ENCODE measurements at regions not wholly inside any gene's neighbourhood (a gene's known extent, or its start where the extent isn't known, plus 50 kb on each side); places are given as distances from the start of the nearest gene placed in this dataset.

DNA sequence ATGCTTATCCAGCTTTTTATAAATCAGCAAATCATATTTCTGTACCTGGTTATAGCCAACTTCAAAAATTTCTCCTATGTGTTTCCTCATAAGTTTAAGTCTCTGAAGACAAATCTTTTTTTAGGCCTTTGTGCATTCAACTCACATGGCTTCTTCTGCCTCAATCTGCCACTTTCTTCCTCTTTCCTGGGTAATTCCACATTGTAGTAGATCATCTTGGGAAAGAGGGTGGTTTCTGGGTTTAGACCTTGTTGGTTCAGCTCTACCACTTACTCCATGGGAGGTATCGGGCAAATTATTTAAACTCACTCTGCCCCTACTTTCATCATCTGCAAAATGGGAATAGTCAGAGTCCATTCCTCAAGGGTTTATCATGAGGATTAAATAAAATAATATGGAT lies 707.0 kb upstream of the ZEB2 start:
- Histone ChIP-seq H3K4me3 (ENCODE audit: low read depth, low read length) (no peak overlapping the region), H3K27ac (ENCODE audit: low read depth, low read length) (no peak overlapping the region), H3K27me3 (ENCODE audit: control insufficient read depth, insufficient read depth, low read length) (no peaks in the 10 kb centered on the region), H3K9me3 (ENCODE audit: control insufficient read depth, insufficient read depth, low read length) (no peaks in the 10 kb centered on the region), H3K36me3 (ENCODE audit: control insufficient read depth, insufficient read depth, low read length) (no peaks in the 10 kb centered on the region), H3K9ac (ENCODE audit: low read depth, low read length) (no peak overlapping the region), H3K4me1 (ENCODE audit: control insufficient read depth, insufficient read depth, low read length) (no peaks in the 10 kb centered on the region)

- H3K27ac ChIP-seq (ENCODE audit: low read depth, low read length) = no peak overlapping the region
- no peak overlapping the region for H3K4me3 ChIP-seq (ENCODE audit: low read depth, low read length)
- H3K9ac ChIP-seq (ENCODE audit: low read depth, low read length) = no peak overlapping the region
- H3K4me1 ChIP-seq (ENCODE audit: control insufficient read depth, insufficient read depth, low read length) = no peaks in the 10 kb centered on the region
- no peaks in the 10 kb centered on the region for H3K9me3 ChIP-seq (ENCODE audit: control insufficient read depth, insufficient read depth, low read length)
- no peaks in the 10 kb centered on the region for H3K27me3 ChIP-seq (ENCODE audit: control insufficient read depth, insufficient read depth, low read length)
- no peaks in the 10 kb centered on the region for H3K36me3 ChIP-seq (ENCODE audit: control insufficient read depth, insufficient read depth, low read length)
Measured at GRCh38 chr2:145221516-145221915, 701.6 kb upstream of the ZEB2 start.

DNA sequence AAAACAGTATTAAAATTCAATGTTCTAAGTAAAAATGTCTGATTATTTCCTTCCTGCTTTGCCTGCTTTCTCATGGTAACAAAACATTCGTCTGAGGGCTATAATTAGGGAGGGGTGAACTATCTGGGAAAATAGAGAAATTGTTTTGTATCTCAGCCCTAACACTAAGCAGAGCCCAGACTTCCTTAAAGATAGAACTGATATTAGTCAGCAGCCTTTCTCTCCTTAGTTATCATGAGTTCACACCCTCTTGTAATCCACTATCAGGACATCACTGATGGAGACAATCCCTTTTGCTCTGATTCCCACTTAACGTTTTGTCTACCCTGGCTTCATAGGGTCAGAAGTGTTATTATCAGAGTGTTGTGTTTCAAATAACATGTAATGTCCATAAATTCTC lies 701.1 kb upstream of the ZEB2 start:
- H3K4me1 ChIP-seq (ENCODE audit: control insufficient read depth, insufficient read depth, low read length) = no peaks in the 10 kb centered on the region
- no peak overlapping the region for H3K9ac ChIP-seq (ENCODE audit: low read depth, low read length)
- no peak overlapping the region for H3K27ac ChIP-seq (ENCODE audit: low read depth, low read length)
- H3K27me3 ChIP-seq (ENCODE audit: control insufficient read depth, insufficient read depth, low read length) = no peaks in the 10 kb centered on the region
- no peaks in the 10 kb centered on the region for H3K36me3 ChIP-seq (ENCODE audit: control insufficient read depth, insufficient read depth, low read length)
- no peaks in the 10 kb centered on the region for H3K9me3 ChIP-seq (ENCODE audit: control insufficient read depth, insufficient read depth, low read length)
- no peak overlapping the region for H3K4me3 ChIP-seq (ENCODE audit: low read depth, low read length)

DNA sequence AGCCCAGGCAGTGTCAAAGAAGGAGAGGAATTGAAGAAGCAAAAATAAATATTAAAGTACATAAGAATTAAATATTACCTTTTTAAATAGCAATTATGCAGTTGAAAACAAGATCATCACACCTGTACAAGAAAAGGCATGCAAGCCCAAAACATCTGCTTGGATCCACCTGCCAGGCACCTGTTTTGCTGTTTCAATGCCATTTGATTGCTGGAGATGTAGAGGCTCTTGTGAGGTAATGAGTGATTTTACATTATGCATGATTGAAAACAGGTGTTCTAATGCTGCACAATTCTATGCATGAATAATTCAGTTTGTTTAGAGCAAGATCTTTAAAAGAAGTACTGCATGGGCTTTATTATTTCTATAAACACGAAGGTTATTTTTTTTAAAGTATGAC lies 700.6 kb upstream of the ZEB2 start:
- Histone ChIP-seq H3K4me1 (ENCODE audit: control insufficient read depth, insufficient read depth, low read length) (no peaks in the 10 kb centered on the region), H3K27me3 (ENCODE audit: control insufficient read depth, insufficient read depth, low read length) (no peaks in the 10 kb centered on the region), H3K36me3 (ENCODE audit: control insufficient read depth, insufficient read depth, low read length) (no peaks in the 10 kb centered on the region), H3K9ac (ENCODE audit: low read depth, low read length) (no peak overlapping the region), H3K9me3 (ENCODE audit: control insufficient read depth, insufficient read depth, low read length) (no peaks in the 10 kb centered on the region), H3K4me3 (ENCODE audit: low read depth, low read length) (no peak overlapping the region), H3K27ac (ENCODE audit: low read depth, low read length) (no peak overlapping the region)

DNA sequence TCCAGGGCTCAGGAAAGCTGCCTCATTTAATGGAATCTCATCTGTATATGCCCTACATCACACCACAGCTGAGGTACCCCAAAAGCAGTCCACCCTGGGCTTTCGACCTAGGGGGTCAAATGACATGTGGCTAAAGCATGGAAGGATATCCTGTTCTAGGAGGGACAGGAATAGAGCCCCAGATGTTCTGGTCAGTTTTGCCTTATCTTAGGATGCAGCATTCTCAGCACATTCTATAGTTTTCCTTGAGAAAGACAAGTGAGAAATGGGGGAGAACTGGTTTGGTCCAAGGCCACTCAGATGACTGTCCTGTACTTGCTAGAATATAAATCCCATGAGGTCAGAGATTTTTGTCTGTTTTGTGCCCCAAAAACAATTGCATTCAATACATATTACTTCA lies 688.0 kb upstream of the ZEB2 start:
- H3K9ac ChIP-seq (ENCODE audit: low read depth, low read length) = no peak overlapping the region
- H3K9me3 ChIP-seq (ENCODE audit: control insufficient read depth, insufficient read depth, low read length) = no peaks in the 10 kb centered on the region
- no peak overlapping the region for H3K27ac ChIP-seq (ENCODE audit: low read depth, low read length)
- H3K4me1 ChIP-seq (ENCODE audit: control insufficient read depth, insufficient read depth, low read length) = no peaks in the 10 kb centered on the region
- no peaks in the 10 kb centered on the region for H3K36me3 ChIP-seq (ENCODE audit: control insufficient read depth, insufficient read depth, low read length)
- no peaks in the 10 kb centered on the region for H3K27me3 ChIP-seq (ENCODE audit: control insufficient read depth, insufficient read depth, low read length)
- no peak overlapping the region for H3K4me3 ChIP-seq (ENCODE audit: low read depth, low read length)

GRCh38 chr2:145206496-145207281 lies 686.8 kb upstream of the ZEB2 start:
- Histone ChIP-seq H3K27ac (ENCODE audit: low read depth, low read length) (no peak overlapping the region), H3K36me3 (ENCODE audit: control insufficient read depth, insufficient read depth, low read length) (no peaks in the 10 kb centered on the region), H3K4me1 (ENCODE audit: control insufficient read depth, insufficient read depth, low read length) (no peaks in the 10 kb centered on the region), H3K9me3 (ENCODE audit: control insufficient read depth, insufficient read depth, low read length) (no peaks in the 10 kb centered on the region), H3K4me3 (ENCODE audit: low read depth, low read length) (no peak overlapping the region), H3K27me3 (ENCODE audit: control insufficient read depth, insufficient read depth, low read length) (no peaks in the 10 kb centered on the region), H3K9ac (ENCODE audit: low read depth, low read length) (no peak overlapping the region)

DNA sequence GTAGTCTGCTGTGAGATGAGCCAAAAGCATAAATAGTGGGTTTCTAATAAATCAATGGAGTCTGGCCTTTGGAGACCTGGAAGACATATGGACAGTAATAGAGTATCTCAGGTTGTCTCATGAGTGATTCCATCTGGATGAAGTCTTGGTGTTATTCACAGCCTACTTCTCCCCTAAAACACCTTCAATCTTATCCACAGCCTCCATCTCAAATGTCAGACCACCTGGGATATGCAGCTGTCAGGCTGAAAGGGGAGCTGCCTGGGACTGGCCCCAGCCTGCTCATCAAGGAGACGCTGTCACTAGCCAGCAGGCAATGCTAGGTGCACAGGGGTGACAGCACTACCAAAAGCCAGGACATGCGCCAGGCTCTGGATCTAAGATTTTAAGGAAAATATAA lies 684.0 kb upstream of the ZEB2 start:
- Histone ChIP-seq H3K9ac (ENCODE audit: low read depth, low read length) (no peak overlapping the region), H3K4me3 (ENCODE audit: low read depth, low read length) (no peak overlapping the region), H3K27ac (ENCODE audit: low read depth, low read length) (no peak overlapping the region), H3K9me3 (ENCODE audit: control insufficient read depth, insufficient read depth, low read length) (no peaks in the 10 kb centered on the region), H3K4me1 (ENCODE audit: control insufficient read depth, insufficient read depth, low read length) (no peaks in the 10 kb centered on the region), H3K36me3 (ENCODE audit: control insufficient read depth, insufficient read depth, low read length) (no peaks in the 10 kb centered on the region), H3K27me3 (ENCODE audit: control insufficient read depth, insufficient read depth, low read length) (no peaks in the 10 kb centered on the region)

- no peaks in the 10 kb centered on the region for H3K27me3 ChIP-seq (ENCODE audit: control insufficient read depth, insufficient read depth, low read length)
- no peaks in the 10 kb centered on the region for H3K36me3 ChIP-seq (ENCODE audit: control insufficient read depth, insufficient read depth, low read length)
- no peak overlapping the region for H3K27ac ChIP-seq (ENCODE audit: low read depth, low read length)
Measured at GRCh38 chr2:145199827-145200706, 680.1 kb upstream of the ZEB2 start.

GRCh38 chr2:145199042-145199441 lies 679.1 kb upstream of the ZEB2 start:
- Histone ChIP-seq H3K4me1 (ENCODE audit: control insufficient read depth, insufficient read depth, low read length) (peaks cover 11% of the 10 kb centered on the region), H3K27me3 (ENCODE audit: control insufficient read depth, insufficient read depth, low read length) (no peaks in the 10 kb centered on the region), H3K9ac (ENCODE audit: low read depth, low read length) (no peak overlapping the region), H3K9me3 (ENCODE audit: control insufficient read depth, insufficient read depth, low read length) (no peaks in the 10 kb centered on the region), H3K4me3 (ENCODE audit: low read depth, low read length) (no peak overlapping the region), H3K27ac (ENCODE audit: low read depth, low read length) (no peak overlapping the region), H3K36me3 (ENCODE audit: control insufficient read depth, insufficient read depth, low read length) (no peaks in the 10 kb centered on the region)

More at GRCh38 chr2:145199827-145200706, 680.1 kb upstream of the ZEB2 start:
- Histone ChIP-seq H3K9me3 (ENCODE audit: control insufficient read depth, insufficient read depth, low read length) (no peaks in the 10 kb centered on the region), H3K4me1 (ENCODE audit: control insufficient read depth, insufficient read depth, low read length) (peaks cover under 1% of the 10 kb centered on the region), H3K4me3 (ENCODE audit: low read depth, low read length) (no peak overlapping the region), H3K9ac (ENCODE audit: low read depth, low read length) (no peak overlapping the region)

GRCh38 chr2:145198555-145198954 lies 678.6 kb upstream of the ZEB2 start:
- Histone ChIP-seq H3K36me3 (ENCODE audit: control insufficient read depth, insufficient read depth, low read length) (no peaks in the 10 kb centered on the region), H3K27ac (ENCODE audit: low read depth, low read length) (no peak overlapping the region)

DNA sequence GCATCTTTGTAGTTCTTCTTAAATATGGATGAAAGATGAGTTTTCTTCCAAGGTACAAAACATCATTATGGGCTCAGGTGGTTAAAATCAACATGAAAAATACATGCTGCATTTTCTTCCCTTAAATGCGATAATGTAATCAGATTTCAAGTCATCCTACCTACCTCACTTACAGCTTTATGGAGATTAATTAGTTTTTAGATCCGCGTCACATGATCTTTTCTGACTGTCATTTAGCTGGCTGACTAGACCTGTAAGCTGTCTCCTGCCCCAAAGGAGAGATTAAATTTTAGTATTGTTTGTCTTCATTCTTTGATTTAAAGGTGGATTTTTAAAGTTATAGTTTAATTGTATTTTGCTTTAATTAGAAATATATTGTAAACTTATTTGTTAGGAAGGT lies 678.0 kb upstream of the ZEB2 start:
- no peak overlapping the region for H3K4me3 ChIP-seq (ENCODE audit: low read depth, low read length)
- H3K4me1 ChIP-seq (ENCODE audit: control insufficient read depth, insufficient read depth, low read length) = peaks cover 16% of the 10 kb centered on the region
- H3K27ac ChIP-seq (ENCODE audit: low read depth, low read length) = no peak overlapping the region
- H3K9me3 ChIP-seq (ENCODE audit: control insufficient read depth, insufficient read depth, low read length) = no peaks in the 10 kb centered on the region
- H3K27me3 ChIP-seq (ENCODE audit: control insufficient read depth, insufficient read depth, low read length) = no peaks in the 10 kb centered on the region
- H3K36me3 ChIP-seq (ENCODE audit: control insufficient read depth, insufficient read depth, low read length) = no peaks in the 10 kb centered on the region
- H3K9ac ChIP-seq (ENCODE audit: low read depth, low read length) = no peak overlapping the region

More at GRCh38 chr2:145198555-145198954, 678.6 kb upstream of the ZEB2 start:
- no peak overlapping the region for H3K9ac ChIP-seq (ENCODE audit: low read depth, low read length)
- H3K4me1 ChIP-seq (ENCODE audit: control insufficient read depth, insufficient read depth, low read length) = peaks cover 16% of the 10 kb centered on the region
- no peak overlapping the region for H3K4me3 ChIP-seq (ENCODE audit: low read depth, low read length)
- no peaks in the 10 kb centered on the region for H3K27me3 ChIP-seq (ENCODE audit: control insufficient read depth, insufficient read depth, low read length)
- no peaks in the 10 kb centered on the region for H3K9me3 ChIP-seq (ENCODE audit: control insufficient read depth, insufficient read depth, low read length)

Measured in HUES48 (cell line).